Choroid plexus epithelial cell (primary cell): ENCODE measurements at regions not wholly inside any gene's neighbourhood (a gene's known extent, or its start where the extent isn't known, plus 50 kb on each side); places are given as distances from the start of the nearest gene placed in this dataset.

Experiments used
- DNase-seq: peaks from one replicate; pipeline ENCODE4 v3.0.0-alpha.2; 2010; ENCODE audit warnings: low read depth
- H3K4me3 ChIP-seq: 2 replicates; pipeline ENCODE4 v1.5.1; 2011; ENCODE audit warnings: low read depth, mild to moderate bottlenecking, control low read depth, low read length, moderate library complexity
- TF ChIP-seq, protein P1 (sequence below): conservative IDR thresholded peaks from 2 replicates; pipeline ENCODE4 v1.5.1; 2011; ENCODE audit warnings: low read depth, mild to moderate bottlenecking, control low read depth, inconsistent platforms, low read length, moderate library complexity

DNA sequence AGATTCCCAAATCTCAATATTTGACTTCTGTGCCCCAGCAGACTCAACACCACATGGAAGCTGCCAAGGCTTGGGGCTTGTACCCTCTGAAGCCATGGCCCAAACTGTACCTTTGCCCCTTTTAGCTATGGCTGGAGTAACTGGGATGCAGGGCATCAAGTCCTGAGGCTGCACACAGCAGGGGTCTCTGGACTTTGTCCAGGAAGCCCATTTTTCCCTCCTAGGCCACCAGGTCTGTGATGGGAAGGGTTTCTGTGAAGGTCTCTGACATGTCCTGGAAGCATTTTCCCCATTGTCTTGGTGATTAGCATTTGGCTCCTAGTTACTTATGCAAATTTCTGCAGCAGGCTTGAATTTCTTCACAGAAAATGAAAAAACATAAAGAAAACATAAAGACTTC lies 762.3 kb downstream of the GALC start:
- DNase-seq, result no peak
- H3K4me3 ChIP-seq, result no peak overlapping the region
- TF ChIP-seq, protein P1, sequence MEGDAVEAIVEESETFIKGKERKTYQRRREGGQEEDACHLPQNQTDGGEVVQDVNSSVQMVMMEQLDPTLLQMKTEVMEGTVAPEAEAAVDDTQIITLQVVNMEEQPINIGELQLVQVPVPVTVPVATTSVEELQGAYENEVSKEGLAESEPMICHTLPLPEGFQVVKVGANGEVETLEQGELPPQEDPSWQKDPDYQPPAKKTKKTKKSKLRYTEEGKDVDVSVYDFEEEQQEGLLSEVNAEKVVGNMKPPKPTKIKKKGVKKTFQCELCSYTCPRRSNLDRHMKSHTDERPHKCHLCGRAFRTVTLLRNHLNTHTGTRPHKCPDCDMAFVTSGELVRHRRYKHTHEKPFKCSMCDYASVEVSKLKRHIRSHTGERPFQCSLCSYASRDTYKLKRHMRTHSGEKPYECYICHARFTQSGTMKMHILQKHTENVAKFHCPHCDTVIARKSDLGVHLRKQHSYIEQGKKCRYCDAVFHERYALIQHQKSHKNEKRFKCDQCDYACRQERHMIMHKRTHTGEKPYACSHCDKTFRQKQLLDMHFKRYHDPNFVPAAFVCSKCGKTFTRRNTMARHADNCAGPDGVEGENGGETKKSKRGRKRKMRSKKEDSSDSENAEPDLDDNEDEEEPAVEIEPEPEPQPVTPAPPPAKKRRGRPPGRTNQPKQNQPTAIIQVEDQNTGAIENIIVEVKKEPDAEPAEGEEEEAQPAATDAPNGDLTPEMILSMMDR, result no peak

DNA sequence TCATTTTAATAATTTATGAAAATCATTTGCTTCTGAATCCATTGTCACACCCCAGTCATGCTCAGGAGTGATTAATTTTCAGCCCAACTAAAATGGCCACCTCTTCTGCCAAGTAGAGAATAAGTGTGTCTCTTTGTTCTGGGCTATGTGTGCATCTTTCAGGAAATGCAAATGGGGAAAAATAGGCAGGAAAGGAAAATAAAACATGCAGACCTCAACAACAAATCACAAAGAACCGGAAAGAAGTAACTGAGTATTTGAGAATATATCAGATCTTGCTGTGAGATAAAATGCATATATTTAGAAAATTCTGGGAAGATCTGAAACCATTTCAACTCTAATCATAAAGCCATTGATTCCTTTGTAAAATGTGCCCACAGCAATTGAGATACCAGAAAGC lies 763.9 kb downstream of the GALC start:
- TF ChIP-seq, protein P1, result no peak
- H3K4me3 ChIP-seq, result no peak overlapping the region

DNA sequence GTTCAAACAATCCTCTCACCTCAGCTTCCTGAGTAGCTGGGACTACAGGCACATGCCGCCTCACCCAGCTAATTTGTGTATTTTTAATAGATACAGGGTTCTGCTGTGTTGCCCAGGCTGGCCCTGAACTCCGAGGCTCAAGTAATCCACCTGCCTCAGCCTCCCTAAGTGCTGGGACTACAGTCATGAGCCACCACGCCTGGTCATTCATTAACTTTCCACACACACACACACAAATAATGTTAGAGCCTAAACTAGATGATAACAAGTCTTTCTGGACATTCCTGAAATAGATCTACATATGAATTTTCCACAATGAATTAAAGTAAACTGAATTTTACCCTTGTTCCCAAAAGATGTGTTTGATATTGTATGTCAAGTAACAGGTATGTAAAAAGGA lies 776.0 kb downstream of the GALC start:
- DNase-seq, result no peak
- no peak overlapping the region for H3K4me3 ChIP-seq
- TF ChIP-seq, protein P1, result no peak

More for the DNA sequence above, 763.9 kb downstream of the GALC start:
- DNase-seq, result no peak

- TF ChIP-seq, protein P1, result no peak
- H3K4me3 ChIP-seq, result no peak overlapping the region
- no peak for DNase-seq
Observed at GRCh38 chr14:87214558-87214957, 778.4 kb downstream of the GALC start.

- H3K4me3 ChIP-seq, result no peak overlapping the region
- no peak for DNase-seq
- TF ChIP-seq, protein P1, result no peak
Observed at GRCh38 chr14:87207756-87208155, 785.2 kb downstream of the GALC start.

- TF ChIP-seq, protein P1, result no peak
- DNase-seq, result no peak
- no peak overlapping the region for H3K4me3 ChIP-seq
Observed at GRCh38 chr14:87205811-87206210, 787.2 kb downstream of the GALC start.

GRCh38 chr14:87203346-87203745 lies 789.6 kb downstream of the GALC start:
- no peak overlapping the region for H3K4me3 ChIP-seq
- no peak for DNase-seq
- TF ChIP-seq, protein P1, result no peak
